Activated CD8-positive, alpha-beta T cell treated with anti-CD3 and anti-CD28 coated beads, Interleukin-2, amount 10 ng/mL, durations not matched to agents 7 days and 5 days (primary cell): ENCODE measurements at regions not wholly inside any gene's neighbourhood (a gene's known extent, or its start where the extent isn't known, plus 50 kb on each side); places are given as distances from the start of the nearest gene placed in this dataset.

Experiments
- ATAC-seq: fragments of 150-1000 bp; cut with Tn5 transposase; one replicate; pipeline ENCODE4 v1.10.0; 2021; ENCODE audit warnings: moderate library complexity
- CTCF ChIA-PET: fragments of 350-600 bp; sonication (Branson Sonifier 250); formaldehyde crosslinking; loops from one replicate; lab custom pipeline; 2021; ENCODE audit warnings: antibody characterized with exemption; lab: Charles Lee
- POLR2A ChIA-PET: fragments of 350-600 bp; sonication (Branson Sonifier 250); formaldehyde crosslinking; loops from one replicate; lab custom pipeline; 2021; ENCODE audit warnings: antibody characterized with exemption; lab: Charles Lee
- DNase-seq: peaks from one replicate; pipeline ENCODE4 v3.0.0-alpha.2; 2020
- H3K27ac Mint-ChIP-seq: one replicate; pipeline ENCODE4 v1.8.0; 2021; ENCODE audit warnings: mild to moderate bottlenecking, mixed read lengths
- H3K27me3 Mint-ChIP-seq: one replicate; pipeline ENCODE4 v1.8.0; 2021; ENCODE audit warnings: low read depth, mixed read lengths
- H3K36me3 Mint-ChIP-seq: one replicate; pipeline ENCODE4 v1.8.0; 2021; ENCODE audit warnings: low read depth, mixed read lengths
- H3K4me1 Mint-ChIP-seq: one replicate; pipeline ENCODE4 v1.8.0; 2021; ENCODE audit warnings: low read depth, mixed read lengths
- H3K4me3 Mint-ChIP-seq: one replicate; pipeline ENCODE4 v1.8.0; 2021; ENCODE audit warnings: mild to moderate bottlenecking, mixed read lengths
- H3K9me3 Mint-ChIP-seq: one replicate; pipeline ENCODE4 v1.8.0; 2022; ENCODE audit warnings: mixed read lengths; ENCODE audit not compliant: insufficient read depth

DNA sequence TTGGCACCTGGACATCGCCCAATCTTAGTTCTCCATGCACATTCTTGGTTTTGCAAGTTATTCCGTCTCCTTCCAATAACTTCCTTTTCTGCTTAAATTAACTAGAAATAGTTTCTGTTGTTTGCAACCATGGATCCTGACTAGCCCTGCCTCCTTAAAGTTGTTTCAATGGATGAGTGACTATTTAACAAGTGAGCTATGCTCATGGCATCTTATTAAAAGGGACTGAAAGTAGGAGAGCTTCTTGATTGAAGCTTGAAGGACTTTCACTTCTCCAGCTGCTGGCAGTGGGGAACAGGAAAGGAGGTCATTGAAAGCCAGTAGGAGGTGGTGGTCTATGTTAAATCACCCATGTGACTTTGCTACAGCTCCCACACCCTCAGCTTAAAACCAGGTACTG is 466.8 kb downstream of the ARHGEF28 start:
- Mint-ChIP-seq H3K4me3 (no peak overlapping the region), H3K9me3 (no peaks in the 10 kb centered on the region), H3K4me1 (no peaks in the 10 kb centered on the region), H3K27me3 (no peaks in the 10 kb centered on the region), H3K36me3 (no peaks in the 10 kb centered on the region), H3K27ac (no peak overlapping the region)
- ATAC-seq (no peak), DNase-seq (no peak)
- ChIA-PET CTCF (no interaction called here), POLR2A (no interaction called here)

DNA sequence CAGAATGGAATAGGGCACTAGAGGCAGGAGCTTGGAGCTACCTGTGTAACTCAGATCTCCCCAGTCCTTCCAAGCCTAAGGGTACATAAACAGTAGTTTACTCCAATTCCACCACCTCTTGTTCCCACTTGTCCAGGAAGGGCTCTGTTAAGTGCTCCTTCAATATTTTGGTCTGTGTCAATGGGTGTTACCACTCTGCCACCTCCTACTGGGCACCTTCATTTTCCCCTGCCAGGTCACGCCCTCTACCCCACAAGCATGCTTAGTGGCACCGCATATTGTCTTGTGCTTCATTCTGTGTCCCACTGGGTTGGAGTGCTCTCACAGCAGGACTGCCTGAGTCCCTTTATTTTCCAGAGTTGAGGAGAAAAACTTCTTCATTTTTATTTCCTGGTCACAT is 459.8 kb downstream of the ARHGEF28 start:
- peaks cover 7% of the 10 kb centered on the region for H3K27me3 Mint-ChIP-seq
- DNase-seq (no peak), ATAC-seq (no peak)
- ChIA-PET POLR2A (no interaction called here), CTCF (interaction anchor here (1.3 kb wide), 1 partner anchor 19 kb away, joined by 4 read pairs; no protein-coding TSS in a partner anchor)
- no peak overlapping the region for H3K27ac Mint-ChIP-seq
- H3K4me3 Mint-ChIP-seq: no peak overlapping the region
- H3K4me1 Mint-ChIP-seq: no peaks in the 10 kb centered on the region
- no peaks in the 10 kb centered on the region for H3K36me3 Mint-ChIP-seq
- H3K9me3 Mint-ChIP-seq: no peaks in the 10 kb centered on the region

DNA sequence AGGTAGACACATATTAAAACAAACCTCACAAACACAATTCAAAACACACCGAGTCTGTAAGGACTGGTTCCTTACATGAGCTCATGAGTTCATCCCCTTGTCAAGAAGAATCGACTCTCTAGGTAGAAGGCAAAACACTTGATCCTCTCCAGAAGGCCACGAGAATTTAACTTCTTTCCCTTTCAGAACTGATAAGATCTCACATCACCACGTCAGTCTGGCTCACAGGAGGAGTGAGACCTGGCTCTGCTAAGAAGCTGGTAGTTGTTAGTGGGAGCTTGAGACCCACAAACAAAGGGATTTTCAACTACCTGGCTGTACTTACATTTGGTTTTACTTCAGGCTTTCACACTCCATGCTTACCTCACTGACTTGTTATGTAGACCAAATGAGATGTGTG is 459.2 kb downstream of the ARHGEF28 start:
- DNase-seq: no peak
- ChIA-PET CTCF (interaction anchor here (1.3 kb wide), 1 partner anchor 19 kb away, joined by 4 read pairs; no protein-coding TSS in a partner anchor), POLR2A (no interaction called here)
- Mint-ChIP-seq H3K36me3 (no peaks in the 10 kb centered on the region), H3K27me3 (peaks cover 7% of the 10 kb centered on the region), H3K9me3 (no peaks in the 10 kb centered on the region), H3K4me1 (no peaks in the 10 kb centered on the region), H3K27ac (no peak overlapping the region), H3K4me3 (no peak overlapping the region)
- no peak for ATAC-seq

DNA sequence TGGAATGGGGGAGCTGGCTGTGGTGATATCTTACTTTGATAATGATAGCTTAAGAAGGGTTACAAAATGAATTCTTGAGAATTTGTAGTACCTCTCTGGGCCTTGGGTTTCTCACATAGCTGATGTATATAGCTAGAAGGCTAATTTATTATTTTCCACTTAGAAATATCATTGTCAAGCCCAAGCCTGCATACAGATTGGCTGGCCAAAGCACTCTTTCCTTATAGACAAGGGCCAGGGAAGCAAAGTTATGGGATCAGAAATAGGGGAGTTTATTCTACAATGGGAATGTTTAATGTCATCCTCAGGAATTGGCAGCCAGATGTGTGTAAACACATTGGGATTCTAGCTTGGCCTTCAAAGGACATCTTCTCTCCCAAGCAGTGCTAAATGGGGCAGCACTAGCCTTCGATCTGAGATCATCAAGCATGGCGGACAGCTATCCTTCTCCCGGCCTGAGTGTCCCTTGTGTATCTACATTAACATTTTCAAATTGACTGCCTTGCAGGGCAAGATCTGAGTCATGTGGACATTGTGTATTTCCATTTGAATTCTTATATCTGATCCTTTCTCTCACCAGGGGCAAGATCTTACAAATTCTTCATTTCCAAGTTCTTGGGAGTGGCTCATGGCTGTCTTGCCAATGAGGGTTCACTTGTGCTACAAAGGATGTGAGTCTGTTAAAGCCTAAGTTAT is 457.2 kb downstream of the ARHGEF28 start:
- H3K4me1 Mint-ChIP-seq: no peaks in the 10 kb centered on the region
- ATAC-seq (no peak), DNase-seq (no peak)
- peaks cover 7% of the 10 kb centered on the region for H3K27me3 Mint-ChIP-seq
- no peaks in the 10 kb centered on the region for H3K36me3 Mint-ChIP-seq
- H3K9me3 Mint-ChIP-seq: no peaks in the 10 kb centered on the region
- H3K27ac Mint-ChIP-seq: no peak overlapping the region
- POLR2A ChIA-PET: no interaction called here
- CTCF ChIA-PET: no interaction called here
- no peak overlapping the region for H3K4me3 Mint-ChIP-seq

DNA sequence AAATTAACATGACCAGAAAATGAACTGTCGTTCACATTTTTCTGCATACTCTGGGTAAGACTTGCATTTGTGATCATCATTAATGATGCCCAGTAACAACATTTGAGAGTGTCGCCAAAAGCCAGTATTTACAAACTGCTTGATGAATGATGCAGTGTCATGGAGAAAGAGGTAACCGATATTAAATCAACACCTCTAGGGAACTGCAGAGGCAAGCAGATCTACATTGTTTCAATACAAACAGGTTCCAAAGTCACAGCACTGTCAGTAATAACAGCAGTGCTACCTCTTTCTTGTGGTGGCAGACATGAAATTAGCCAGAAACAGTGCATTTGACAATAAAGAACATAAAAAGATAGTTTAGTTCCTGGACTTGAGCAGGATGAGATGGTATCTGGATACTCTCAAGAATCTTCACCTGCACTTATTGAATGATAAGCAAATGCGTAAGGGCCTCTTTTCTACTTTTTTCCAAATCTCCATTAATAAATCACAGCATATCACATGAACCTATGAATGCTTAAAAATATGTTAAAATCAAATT is 456.6 kb downstream of the ARHGEF28 start:
- POLR2A ChIA-PET: no interaction called here
- CTCF ChIA-PET: no interaction called here
- H3K4me3 Mint-ChIP-seq: no peak overlapping the region

DNA sequence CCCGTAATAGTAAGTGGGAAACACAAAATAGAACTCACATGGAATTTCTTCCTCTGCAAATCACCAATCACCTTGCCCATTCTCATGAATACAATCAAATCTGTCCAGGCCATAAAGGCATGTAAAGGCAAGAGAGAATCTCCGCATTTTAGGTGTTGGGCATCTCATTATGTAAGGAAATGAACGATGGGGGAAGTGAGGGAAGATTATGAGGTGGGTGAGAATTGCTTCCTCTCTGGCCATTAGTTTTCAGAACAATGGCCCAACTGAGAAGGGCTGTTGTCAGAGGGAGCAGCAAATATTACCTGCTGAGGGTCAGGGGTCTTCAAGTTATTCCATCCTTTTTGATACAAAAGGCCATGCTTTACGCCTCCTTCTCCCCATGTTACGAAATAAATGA is 455.1 kb downstream of the ARHGEF28 start:
- POLR2A ChIA-PET: no interaction called here
- H3K4me3 Mint-ChIP-seq: no peak overlapping the region
- H3K4me1 Mint-ChIP-seq: no peaks in the 10 kb centered on the region
- H3K36me3 Mint-ChIP-seq: no peaks in the 10 kb centered on the region
- CTCF ChIA-PET: no interaction called here
- H3K27ac Mint-ChIP-seq: no peak overlapping the region
- ATAC-seq: no peak
- no peaks in the 10 kb centered on the region for H3K9me3 Mint-ChIP-seq
- no peak for DNase-seq
- H3K27me3 Mint-ChIP-seq: peaks cover 3% of the 10 kb centered on the region

More for the DNA sequence above, 456.6 kb downstream of the ARHGEF28 start:
- H3K4me1 Mint-ChIP-seq: no peaks in the 10 kb centered on the region
- no peak overlapping the region for H3K27ac Mint-ChIP-seq
- ATAC-seq (no peak), DNase-seq (no peak)
- H3K27me3 Mint-ChIP-seq: peaks cover 7% of the 10 kb centered on the region
- H3K36me3 Mint-ChIP-seq: no peaks in the 10 kb centered on the region
- no peaks in the 10 kb centered on the region for H3K9me3 Mint-ChIP-seq

DNA sequence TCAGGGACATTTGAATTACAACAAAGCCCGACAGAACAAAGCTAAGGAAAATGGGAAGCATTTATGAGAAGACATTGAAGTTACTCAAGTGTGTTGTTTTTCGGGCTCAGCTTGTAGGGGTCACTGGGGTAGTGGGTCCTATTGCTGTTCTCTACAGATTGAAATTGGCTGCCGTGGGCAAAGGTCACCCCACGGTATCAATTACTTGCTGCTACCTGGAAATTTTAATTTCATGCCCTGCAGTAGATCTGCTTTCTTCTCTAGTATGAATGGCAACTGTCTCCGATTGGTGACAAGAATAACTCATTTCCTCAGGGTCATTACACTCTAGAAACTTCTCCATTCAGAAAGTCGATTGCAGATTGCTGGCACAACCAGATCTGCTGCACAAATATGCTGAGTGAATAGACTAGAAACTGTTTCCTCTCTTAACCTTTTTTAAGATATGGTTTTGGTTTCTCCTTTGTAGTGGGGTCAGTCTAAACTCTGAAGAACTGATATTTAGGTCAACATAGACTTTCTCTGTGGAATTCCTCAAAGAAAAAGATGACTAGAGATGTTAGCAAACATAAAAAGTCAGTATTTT is 454.1 kb downstream of the ARHGEF28 start:
- no peaks in the 10 kb centered on the region for H3K4me1 Mint-ChIP-seq
- H3K27ac Mint-ChIP-seq: no peak overlapping the region
- ChIA-PET CTCF (no interaction called here), POLR2A (no interaction called here)
- DNase-seq (no peak), ATAC-seq (no peak)
- peaks cover 3% of the 10 kb centered on the region for H3K27me3 Mint-ChIP-seq
- no peak overlapping the region for H3K4me3 Mint-ChIP-seq
- no peaks in the 10 kb centered on the region for H3K36me3 Mint-ChIP-seq
- no peaks in the 10 kb centered on the region for H3K9me3 Mint-ChIP-seq

DNA sequence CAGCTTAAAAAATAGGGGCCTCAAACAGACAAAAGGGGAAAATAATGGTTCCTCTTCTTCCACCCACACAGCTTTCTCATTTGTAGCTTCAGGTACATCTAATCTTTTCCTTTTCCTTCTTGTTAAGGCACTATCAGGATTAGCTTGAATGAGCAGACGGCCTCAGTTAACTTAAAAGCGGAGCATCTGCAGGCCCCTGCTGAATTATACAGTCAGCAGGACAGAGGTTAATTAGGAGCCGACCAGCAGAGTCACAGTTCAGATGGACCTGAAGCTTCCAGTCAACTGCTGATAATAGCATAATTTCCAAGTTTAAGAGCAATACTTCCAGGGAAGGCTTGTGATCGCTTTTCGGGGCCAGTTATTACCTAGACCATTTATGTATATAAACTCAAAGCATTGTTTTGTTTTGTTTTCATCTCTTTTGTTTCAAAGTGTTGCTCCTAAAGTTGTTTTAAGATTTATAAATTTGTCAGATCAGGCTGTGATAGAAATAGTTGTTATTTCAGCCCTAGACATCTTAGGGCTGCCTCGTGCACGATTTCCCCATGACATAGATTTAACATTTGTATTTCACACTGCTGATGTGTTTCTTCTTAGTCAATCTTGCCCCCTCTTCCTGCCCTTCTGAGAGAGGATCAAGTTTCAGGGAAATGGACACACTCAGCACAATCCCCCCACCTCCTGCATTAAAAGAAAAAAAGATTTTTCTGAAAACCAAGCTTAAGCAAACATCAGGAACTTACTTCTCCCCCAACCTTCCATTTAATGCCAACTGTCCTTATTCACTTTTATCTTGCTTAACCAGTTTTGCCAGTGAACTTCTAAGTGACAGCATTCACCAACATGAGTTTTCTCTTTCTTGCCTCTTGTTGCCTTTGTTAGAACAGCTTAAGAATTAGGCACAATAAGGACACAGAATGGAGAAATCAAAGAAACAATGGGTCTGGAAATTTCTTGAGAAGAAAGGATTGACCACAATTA is 449.8 kb downstream of the ARHGEF28 start:
- no peaks in the 10 kb centered on the region for H3K9me3 Mint-ChIP-seq

DNA sequence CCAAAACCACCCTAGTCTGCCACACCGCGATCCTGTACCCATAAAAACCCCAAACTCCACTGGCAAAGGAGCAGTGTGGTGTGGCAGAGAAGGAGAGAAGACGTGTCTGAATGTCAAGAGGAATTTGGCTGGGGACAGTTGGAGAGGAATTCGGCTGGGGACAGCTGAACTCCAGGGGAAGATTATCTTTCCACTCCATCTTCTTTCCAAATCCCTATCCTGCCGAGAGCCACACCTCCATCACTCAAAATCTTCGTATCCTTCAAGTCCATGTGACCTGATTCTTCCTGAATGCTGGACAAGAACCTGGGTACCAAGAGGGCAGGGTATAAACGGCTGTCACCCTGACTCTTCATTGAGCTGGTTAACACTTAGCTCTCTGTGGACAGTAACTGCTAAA is 448.1 kb downstream of the ARHGEF28 start:
- Mint-ChIP-seq H3K9me3 (no peaks in the 10 kb centered on the region), H3K27me3 (no peaks in the 10 kb centered on the region), H3K4me3 (no peak overlapping the region), H3K36me3 (no peaks in the 10 kb centered on the region), H3K4me1 (no peaks in the 10 kb centered on the region), H3K27ac (no peak overlapping the region)
- ChIA-PET POLR2A (no interaction called here), CTCF (no interaction called here)
- ATAC-seq: no peak
- DNase-seq: no peak

More for the DNA sequence above, 449.8 kb downstream of the ARHGEF28 start:
- Mint-ChIP-seq H3K27ac (no peak overlapping the region), H3K27me3 (no peaks in the 10 kb centered on the region), H3K36me3 (no peaks in the 10 kb centered on the region), H3K4me3 (no peak overlapping the region), H3K4me1 (no peaks in the 10 kb centered on the region)
- no peak for DNase-seq
- no peak for ATAC-seq
- ChIA-PET CTCF (no interaction called here), POLR2A (no interaction called here)

DNA sequence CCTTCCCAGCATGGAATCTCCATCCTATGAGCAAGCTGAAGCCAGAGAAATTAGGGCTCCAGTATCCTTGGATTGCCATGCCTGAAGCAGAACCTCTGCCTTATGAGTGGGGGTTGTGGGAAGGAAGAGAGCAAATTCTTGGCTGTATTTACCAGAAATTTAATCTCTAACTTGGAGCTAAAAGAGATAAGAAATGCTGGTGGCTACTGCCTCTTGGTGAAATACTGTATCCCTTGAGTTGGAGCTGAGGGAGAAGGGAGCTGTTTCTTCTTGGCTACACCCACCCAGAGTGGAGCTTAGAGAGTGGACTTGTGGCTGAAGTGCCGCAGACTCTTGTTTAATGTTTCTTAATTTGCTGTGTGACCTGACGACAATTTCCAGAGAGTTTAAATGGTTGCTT is 447.3 kb downstream of the ARHGEF28 start:
- no peaks in the 10 kb centered on the region for H3K36me3 Mint-ChIP-seq
- no peaks in the 10 kb centered on the region for H3K27me3 Mint-ChIP-seq
- H3K9me3 Mint-ChIP-seq: no peaks in the 10 kb centered on the region
- POLR2A ChIA-PET: no interaction called here
- no peak overlapping the region for H3K27ac Mint-ChIP-seq
- ATAC-seq (no peak), DNase-seq (no peak)
- no peaks in the 10 kb centered on the region for H3K4me1 Mint-ChIP-seq
- CTCF ChIA-PET: interaction anchor here (0.6 kb wide), 1 partner anchor 54 kb away, joined by 3 read pairs; no protein-coding TSS in a partner anchor
- no peak overlapping the region for H3K4me3 Mint-ChIP-seq

DNA sequence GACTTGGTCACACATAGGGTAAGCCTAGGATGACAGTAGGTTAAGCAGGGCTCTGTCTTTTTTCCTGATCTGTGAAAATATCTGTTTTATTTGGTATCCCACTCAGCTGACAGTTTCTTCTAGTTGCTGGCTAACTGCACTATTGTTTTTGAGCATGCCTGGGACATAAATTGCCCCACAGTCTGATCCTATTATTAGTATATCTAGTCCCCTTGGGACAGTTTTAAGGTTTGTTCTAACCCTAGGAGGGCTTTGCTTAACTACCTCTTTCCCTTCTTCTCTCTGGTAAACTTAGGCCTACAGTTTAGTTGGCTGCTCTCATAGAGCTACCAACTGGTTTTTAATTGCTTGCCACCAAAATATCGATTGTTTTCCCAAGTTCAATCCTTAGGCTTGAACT is 446.6 kb downstream of the ARHGEF28 start:
- no peaks in the 10 kb centered on the region for H3K4me1 Mint-ChIP-seq
- H3K9me3 Mint-ChIP-seq: no peaks in the 10 kb centered on the region
- POLR2A ChIA-PET: no interaction called here
- no peaks in the 10 kb centered on the region for H3K27me3 Mint-ChIP-seq
- ATAC-seq (no peak), DNase-seq (no peak)
- CTCF ChIA-PET: interaction anchor here (0.6 kb wide), 1 partner anchor 54 kb away, joined by 3 read pairs; no protein-coding TSS in a partner anchor
- no peak overlapping the region for H3K4me3 Mint-ChIP-seq
- no peaks in the 10 kb centered on the region for H3K36me3 Mint-ChIP-seq
- H3K27ac Mint-ChIP-seq: no peak overlapping the region
